SJSA1 (cell line): ENCODE measurements at regions not wholly inside any gene's neighbourhood (a gene's known extent, or its start where the extent isn't known, plus 50 kb on each side); places are given as distances from the start of the nearest gene placed in this dataset.
"Not testable (repeated sequence)": the region's sequence is repeated elsewhere in the genome, so short reads cannot be mapped to it uniquely, and the experiment has no call there.

Experiments
- DNase-seq, 2 experiments: peaks; one replicate each; pipeline ENCODE4 v3.0.0-alpha.2; 2015 to 2020; ENCODE audit warnings: low spot score in 2 of 2, low read depth in 1 of 2
- H3K27ac ChIP-seq: fragments of 250-450 bp; sonication (Bioruptor Pico); 2 replicates; pipeline ENCODE4 v1.5.1; 2020; ENCODE audit warnings: mild to moderate bottlenecking, moderate library complexity
- H3K27me3 ChIP-seq: fragments of 250-450 bp; sonication (Bioruptor Pico); replicated peaks from 2 replicates; pipeline ENCODE4 v1.5.1; 2020; ENCODE audit warnings: mild to moderate bottlenecking, moderate library complexity
- H3K36me3 ChIP-seq: fragments of 250-450 bp; sonication (Bioruptor Pico); 2 replicates; pipeline ENCODE4 v1.5.1; 2020; ENCODE audit warnings: mild to moderate bottlenecking
- H3K4me1 ChIP-seq: fragments of 250-450 bp; sonication (Bioruptor Pico); replicated peaks from 2 replicates; pipeline ENCODE4 v1.6.1; 2021; ENCODE audit warnings: mild to moderate bottlenecking
- H3K4me3 ChIP-seq: fragments of 250-450 bp; sonication (Bioruptor Pico); 2 replicates; pipeline ENCODE4 v1.5.1; 2020; ENCODE audit warnings: mild to moderate bottlenecking
- H3K9me3 ChIP-seq: fragments of 250-450 bp; sonication (Bioruptor Pico); replicated peaks from 2 replicates; pipeline ENCODE4 v1.5.1; 2020; ENCODE audit warnings: mild to moderate bottlenecking

GRCh38 chr4:79772510-79772909 is 300.5 kb downstream of the ANTXR2 start:
- DNase-seq = no peak
- no peaks in the 10 kb centered on the region for H3K36me3 ChIP-seq

GRCh38 chr4:79764120-79764519 is 308.9 kb downstream of the ANTXR2 start:
- Histone ChIP-seq H3K27ac (no peak overlapping the region), H3K4me3 (no peak overlapping the region)

More at GRCh38 chr4:79772510-79772909, 300.5 kb downstream of the ANTXR2 start:
- Histone ChIP-seq H3K4me3 (no peak overlapping the region), H3K9me3 (no peaks in the 10 kb centered on the region; the same call in 1 of the 2 replicates), H3K4me1 (no peaks in the 10 kb centered on the region), H3K27me3 (no peaks in the 10 kb centered on the region), H3K27ac (no peak overlapping the region)

GRCh38 chr4:79763486-79764075 is 309.4 kb downstream of the ANTXR2 start:
- no peak overlapping the region for H3K4me3 ChIP-seq
- no peaks in the 10 kb centered on the region for H3K4me1 ChIP-seq
- no peak for DNase-seq
- no peaks in the 10 kb centered on the region; the same call in 1 of the 2 replicates for H3K9me3 ChIP-seq
- no peaks in the 10 kb centered on the region for H3K36me3 ChIP-seq
- H3K27ac ChIP-seq = no peak overlapping the region
- H3K27me3 ChIP-seq = no peaks in the 10 kb centered on the region

More at GRCh38 chr4:79764120-79764519, 308.9 kb downstream of the ANTXR2 start:
- no peaks in the 10 kb centered on the region for H3K36me3 ChIP-seq
- H3K9me3 ChIP-seq = no peaks in the 10 kb centered on the region; the same call in 1 of the 2 replicates
- no peaks in the 10 kb centered on the region for H3K27me3 ChIP-seq
- no peaks in the 10 kb centered on the region for H3K4me1 ChIP-seq
- no peak for DNase-seq

GRCh38 chr4:79759793-79760192 is 313.2 kb downstream of the ANTXR2 start:
- Histone ChIP-seq H3K27me3 (no peaks in the 10 kb centered on the region), H3K36me3 (no peaks in the 10 kb centered on the region), H3K4me3 (no peak overlapping the region), H3K27ac (no peak overlapping the region), H3K4me1 (no peaks in the 10 kb centered on the region), H3K9me3 (no peaks in the 10 kb centered on the region)
- no peak for DNase-seq

- H3K27ac ChIP-seq = no peak overlapping the region
- H3K4me1 ChIP-seq = no peaks in the 10 kb centered on the region
- H3K27me3 ChIP-seq = no peaks in the 10 kb centered on the region
- H3K4me3 ChIP-seq = no peak overlapping the region
- no peaks in the 10 kb centered on the region for H3K9me3 ChIP-seq
- no peaks in the 10 kb centered on the region for H3K36me3 ChIP-seq
- DNase-seq = no peak
These were observed 315.4 kb downstream of the ANTXR2 start for GRCh38 chr4:79757600-79757999.

GRCh38 chr4:79756140-79756895 is 316.7 kb downstream of the ANTXR2 start:
- Histone ChIP-seq H3K9me3 (no peaks in the 10 kb centered on the region), H3K27me3 (no peaks in the 10 kb centered on the region), H3K4me3 (no peak overlapping the region), H3K4me1 (no peaks in the 10 kb centered on the region), H3K36me3 (no peaks in the 10 kb centered on the region), H3K27ac (no peak overlapping the region)
- no peak for DNase-seq

GRCh38 chr4:79748835-79749234 is 324.2 kb downstream of the ANTXR2 start:
- Histone ChIP-seq H3K4me1 (no peaks in the 10 kb centered on the region), H3K4me3 (no peak overlapping the region), H3K27ac (no peak overlapping the region), H3K36me3 (no peaks in the 10 kb centered on the region), H3K27me3 (no peaks in the 10 kb centered on the region), H3K9me3 (no peaks in the 10 kb centered on the region)
- DNase-seq = no peak

- no peaks in the 10 kb centered on the region for H3K9me3 ChIP-seq
- no peaks in the 10 kb centered on the region for H3K36me3 ChIP-seq
- H3K4me3 ChIP-seq = no peak overlapping the region
- no peaks in the 10 kb centered on the region for H3K27me3 ChIP-seq
- no peak for DNase-seq
- H3K4me1 ChIP-seq = no peaks in the 10 kb centered on the region
- H3K27ac ChIP-seq = no peak overlapping the region
These were observed 325.8 kb downstream of the ANTXR2 start for GRCh38 chr4:79747252-79747651.

GRCh38 chr4:79743014-79743413 is 330.0 kb downstream of the ANTXR2 start:
- Histone ChIP-seq H3K36me3 (no peaks in the 10 kb centered on the region), H3K4me1 (no peaks in the 10 kb centered on the region), H3K4me3 (no peak overlapping the region), H3K9me3 (no peaks in the 10 kb centered on the region), H3K27ac (no peak overlapping the region), H3K27me3 (no peaks in the 10 kb centered on the region)
- DNase-seq = no peak

GRCh38 chr4:79739912-79740311 is 331.9 kb upstream of the GK2 start:
- H3K27ac ChIP-seq = no peak overlapping the region
- no peaks in the 10 kb centered on the region for H3K9me3 ChIP-seq
- H3K4me1 ChIP-seq = no peaks in the 10 kb centered on the region
- no peak for DNase-seq
- H3K27me3 ChIP-seq = no peaks in the 10 kb centered on the region
- no peak overlapping the region for H3K4me3 ChIP-seq
- no peaks in the 10 kb centered on the region for H3K36me3 ChIP-seq

GRCh38 chr4:79723507-79723906 is 315.5 kb upstream of the GK2 start:
- Histone ChIP-seq H3K4me3 (no peak overlapping the region), H3K27ac (no peak overlapping the region), H3K36me3 (no peaks in the 10 kb centered on the region), H3K27me3 (no peaks in the 10 kb centered on the region), H3K9me3 (no peaks in the 10 kb centered on the region), H3K4me1 (no peaks in the 10 kb centered on the region)
- DNase-seq = no peak

- no peak overlapping the region for H3K27ac ChIP-seq
- H3K27me3 ChIP-seq = no peaks in the 10 kb centered on the region
- H3K9me3 ChIP-seq = no peaks in the 10 kb centered on the region
- H3K36me3 ChIP-seq = no peaks in the 10 kb centered on the region
- no peaks in the 10 kb centered on the region for H3K4me1 ChIP-seq
- DNase-seq = no peak
- H3K4me3 ChIP-seq = no peak overlapping the region
These were observed 292.3 kb upstream of the GK2 start for GRCh38 chr4:79700356-79700755.

- H3K9me3 ChIP-seq = no peaks in the 10 kb centered on the region
These were observed 289.4 kb upstream of the GK2 start for GRCh38 chr4:79697444-79697843.

GRCh38 chr4:79696534-79696933 is 288.5 kb upstream of the GK2 start:
- not testable (repeated sequence) for DNase-seq, H3K4me1 ChIP-seq, H3K36me3 ChIP-seq, H3K4me3 ChIP-seq, H3K27me3 ChIP-seq, H3K27ac ChIP-seq, H3K9me3 ChIP-seq

More at GRCh38 chr4:79697444-79697843, 289.4 kb upstream of the GK2 start:
- no peak overlapping the region for H3K4me3 ChIP-seq
- H3K36me3 ChIP-seq = no peaks in the 10 kb centered on the region
- H3K4me1 ChIP-seq = no peaks in the 10 kb centered on the region
- no peak for DNase-seq
- H3K27ac ChIP-seq = no peak overlapping the region
- H3K27me3 ChIP-seq = no peaks in the 10 kb centered on the region
